Calu3 (cell line): ENCODE measurements at regions not wholly inside any gene's neighbourhood (a gene's known extent, or its start where the extent isn't known, plus 50 kb on each side); places are given as distances from the start of the nearest gene placed in this dataset.

ENCODE experiments used
- BruUV-seq: library from RNA; stranded (reverse); fragments of 400-500 nt; replicated peaks from 2 replicates; lab custom pipeline; 2021; lab: Mats Ljungman, UMichigan
- CTCF ChIA-PET: fragments of 300-600 bp; sonication (Branson Sonifier 250); formaldehyde crosslinking; loops from one replicate; lab custom pipeline; 2022; ENCODE audit warnings: antibody characterized with exemption; lab: Charles Lee
- DNase-seq: peaks from one replicate; pipeline ENCODE4 v3.0.0; 2022
- H3K27ac Mint-ChIP-seq: one replicate; pipeline ENCODE4 v1.8.0; 2022; ENCODE audit warnings: mixed read lengths; ENCODE audit not compliant: unreplicated experiment
- H3K27me3 Mint-ChIP-seq: one replicate; pipeline ENCODE4 v1.8.0; 2022; ENCODE audit warnings: mixed read lengths; ENCODE audit not compliant: unreplicated experiment
- H3K36me3 Mint-ChIP-seq: one replicate; pipeline ENCODE4 v1.8.0; 2022; ENCODE audit warnings: mild to moderate bottlenecking, moderate library complexity, mixed read lengths; ENCODE audit not compliant: insufficient read depth, unreplicated experiment
- H3K4me1 Mint-ChIP-seq: one replicate; pipeline ENCODE4 v1.8.0; 2022; ENCODE audit warnings: mild to moderate bottlenecking, low read depth, mixed read lengths; ENCODE audit not compliant: unreplicated experiment
- H3K4me3 Mint-ChIP-seq: one replicate; pipeline ENCODE4 v1.8.0; 2022; ENCODE audit warnings: mild to moderate bottlenecking, low read depth, moderate library complexity, mixed read lengths; ENCODE audit not compliant: unreplicated experiment
- H3K9me3 Mint-ChIP-seq: one replicate; pipeline ENCODE4 v1.8.0; 2022; ENCODE audit warnings: low read depth, mixed read lengths; ENCODE audit not compliant: unreplicated experiment
- CTCF ChIP-seq: fragments of 200-600 bp; IDR thresholded peaks from one replicate; pipeline ENCODE4 v1.8.0; 2022; ENCODE audit warnings: antibody characterized with exemption; ENCODE audit not compliant: unreplicated experiment
- intact Hi-C: fragments of 100-400 bp; cut with micrococcal nuclease; formaldehyde crosslinking; loops from one replicate; pipeline ENCODE4 v1.10.0; 2022; ENCODE audit not compliant: unreplicated experiment

GRCh38 chr4:128590773-128591172, 218.7 kb upstream of the JADE1 start:
- Mint-ChIP-seq H3K27ac (peak overlapping the region; percentile 13), H3K4me3 (no peak overlapping the region), H3K4me1 (peaks cover 10% of the 10 kb centered on the region), H3K27me3 (no peaks in the 10 kb centered on the region), H3K9me3 (peaks cover 9% of the 10 kb centered on the region), H3K36me3 (no peaks in the 10 kb centered on the region)
- no peak for TF ChIP-seq CTCF
- no TSS peak for BruUV-seq
- no peak for DNase-seq
- CTCF ChIA-PET = interaction anchor here (0.5 to 1.2 kb wide), 2 partner anchors 13 to 156 kb away, joined by 3 to 4 read pairs; no protein-coding TSS in a partner anchor
- intact Hi-C loops = no loop called here

GRCh38 chr4:128590034-128590740, 219.3 kb upstream of the JADE1 start:
- no peak for TF ChIP-seq CTCF
- Mint-ChIP-seq H3K27me3 (no peaks in the 10 kb centered on the region), H3K9me3 (peaks cover 9% of the 10 kb centered on the region), H3K27ac (peak overlapping the region; percentile 13), H3K36me3 (no peaks in the 10 kb centered on the region), H3K4me1 (peaks cover 10% of the 10 kb centered on the region), H3K4me3 (no peak overlapping the region)
- intact Hi-C loops = no loop called here
- no peak for DNase-seq
- CTCF ChIA-PET = interaction anchor here (1.2 kb wide), 1 partner anchor 14 kb away, joined by 4 read pairs; no protein-coding TSS in a partner anchor
- BruUV-seq = no TSS peak

GRCh38 chr4:128589384-128589965, 220.0 kb upstream of the JADE1 start:
- Mint-ChIP-seq H3K9me3 (peaks cover 4% of the 10 kb centered on the region), H3K4me3 (no peak overlapping the region), H3K27me3 (no peaks in the 10 kb centered on the region), H3K36me3 (no peaks in the 10 kb centered on the region), H3K4me1 (peaks cover 10% of the 10 kb centered on the region), H3K27ac (no peak overlapping the region)
- intact Hi-C loops = no loop called here
- DNase-seq = no peak
- no TSS peak for BruUV-seq
- TF ChIP-seq CTCF = no peak
- CTCF ChIA-PET = interaction anchor here (1.2 kb wide), 1 partner anchor 14 kb away, joined by 4 read pairs; no protein-coding TSS in a partner anchor

GRCh38 chr4:128587382-128587781, 222.1 kb upstream of the JADE1 start:
- Mint-ChIP-seq H3K36me3 (no peaks in the 10 kb centered on the region), H3K4me3 (no peak overlapping the region), H3K9me3 (no peaks in the 10 kb centered on the region), H3K27me3 (no peaks in the 10 kb centered on the region), H3K4me1 (peaks cover 10% of the 10 kb centered on the region), H3K27ac (no peak overlapping the region)
- TF ChIP-seq CTCF = no peak
- CTCF ChIA-PET = no interaction called here
- intact Hi-C loops = no loop called here
- no peak for DNase-seq
- BruUV-seq = no TSS peak
